SU-DHL-6 (cell line): ENCODE measurements at regions not wholly inside any gene's neighbourhood (a gene's known extent, or its start where the extent isn't known, plus 50 kb on each side); places are given as distances from the start of the nearest gene placed in this dataset.

Source experiments
- EZH2phosphoT487 ChIP-seq: fragments of 200-600 bp; sonication (generic), shearing (Covaris generic); conservative IDR thresholded peaks from 2 replicates; pipeline ENCODE4 v1.6.1; 2018; ENCODE audit warnings: mild to moderate bottlenecking, antibody characterized with exemption, low read length, moderate library complexity, mixed read lengths
- TF ChIP-seq, protein P1 (sequence below): fragments of 200-600 bp; sonication (generic); IDR thresholded peaks from one replicate; pipeline ENCODE4 v1.5.1; 2017; ENCODE audit warnings: antibody characterized with exemption, mild to moderate bottlenecking, low read length, moderate library complexity; ENCODE audit not compliant: insufficient read depth, poor library complexity, severe bottlenecking

DNA sequence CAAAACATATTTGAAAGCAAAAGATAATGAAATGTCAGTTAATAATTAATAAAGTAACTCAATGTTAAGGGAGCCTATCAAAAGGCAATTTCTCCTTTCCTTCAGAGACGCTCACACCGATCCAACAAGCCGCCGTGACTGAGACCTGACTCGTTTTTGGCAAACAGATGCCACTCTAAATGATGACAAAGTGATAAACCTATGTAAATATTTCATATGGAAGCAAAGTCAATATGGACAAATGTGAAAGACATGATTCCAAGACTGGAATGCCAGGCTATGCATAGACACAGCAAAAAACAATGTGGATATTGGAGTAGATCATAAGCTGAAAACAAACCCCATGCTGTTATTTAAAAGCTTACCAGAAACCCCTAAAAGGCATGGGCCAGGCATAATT, 137.2 kb upstream of the SUCLG2 start:
- TF ChIP-seq, protein P1, sequence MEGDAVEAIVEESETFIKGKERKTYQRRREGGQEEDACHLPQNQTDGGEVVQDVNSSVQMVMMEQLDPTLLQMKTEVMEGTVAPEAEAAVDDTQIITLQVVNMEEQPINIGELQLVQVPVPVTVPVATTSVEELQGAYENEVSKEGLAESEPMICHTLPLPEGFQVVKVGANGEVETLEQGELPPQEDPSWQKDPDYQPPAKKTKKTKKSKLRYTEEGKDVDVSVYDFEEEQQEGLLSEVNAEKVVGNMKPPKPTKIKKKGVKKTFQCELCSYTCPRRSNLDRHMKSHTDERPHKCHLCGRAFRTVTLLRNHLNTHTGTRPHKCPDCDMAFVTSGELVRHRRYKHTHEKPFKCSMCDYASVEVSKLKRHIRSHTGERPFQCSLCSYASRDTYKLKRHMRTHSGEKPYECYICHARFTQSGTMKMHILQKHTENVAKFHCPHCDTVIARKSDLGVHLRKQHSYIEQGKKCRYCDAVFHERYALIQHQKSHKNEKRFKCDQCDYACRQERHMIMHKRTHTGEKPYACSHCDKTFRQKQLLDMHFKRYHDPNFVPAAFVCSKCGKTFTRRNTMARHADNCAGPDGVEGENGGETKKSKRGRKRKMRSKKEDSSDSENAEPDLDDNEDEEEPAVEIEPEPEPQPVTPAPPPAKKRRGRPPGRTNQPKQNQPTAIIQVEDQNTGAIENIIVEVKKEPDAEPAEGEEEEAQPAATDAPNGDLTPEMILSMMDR = no peak
- no peak for TF ChIP-seq EZH2phosphoT487
